ENCODE measurements at regions not wholly inside any gene's neighbourhood (a gene's known extent, or its start where the extent isn't known, plus 50 kb on each side); places are given as distances from the start of the nearest gene placed in this dataset.
"Not testable (repeated sequence)": the region's sequence is repeated elsewhere in the genome, so short reads cannot be mapped to it uniquely, and the experiment has no call there.

DNA sequence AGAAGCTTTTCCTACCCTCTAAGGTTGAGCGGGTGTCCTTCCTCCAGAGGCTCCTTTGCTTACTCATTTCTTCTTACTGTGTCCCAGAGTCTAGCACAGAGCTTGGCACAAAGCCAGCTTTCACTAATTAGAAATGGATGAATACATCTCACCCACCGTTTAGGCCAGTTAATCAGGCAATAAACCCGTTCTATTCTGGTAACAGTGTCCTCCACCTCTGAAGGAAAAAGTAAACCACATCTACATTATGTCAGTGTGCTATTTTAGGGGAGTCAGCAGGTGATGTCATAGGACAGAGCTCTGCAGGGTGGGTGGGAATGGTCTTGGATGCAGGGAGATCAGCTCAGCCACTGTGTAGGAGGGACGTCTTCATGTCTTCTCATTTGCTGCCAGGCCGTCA, 109.2 kb downstream of the OSTF1 start:
- DNase-seq = no peak

DNA sequence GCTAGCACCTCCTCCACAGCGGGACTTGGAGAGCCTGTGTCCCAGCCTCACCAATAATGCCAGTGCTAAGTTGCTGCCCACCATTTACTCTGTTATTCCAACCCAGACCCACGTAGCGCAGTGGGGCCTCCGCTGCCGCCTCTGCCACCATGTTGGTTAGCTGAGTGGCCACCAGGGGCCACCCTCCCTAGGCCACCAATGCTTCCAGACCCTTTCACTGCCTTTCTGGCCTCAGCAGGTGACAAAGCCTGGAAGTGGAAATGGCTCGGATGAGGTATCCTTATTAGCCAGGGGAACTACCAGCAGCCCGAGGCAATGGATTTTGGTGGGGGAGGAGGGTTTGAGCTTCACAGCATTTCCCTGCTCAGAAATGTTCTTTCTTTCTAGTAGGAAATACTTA, 110.1 kb downstream of the OSTF1 start:
- DNase-seq = no peak

DNA sequence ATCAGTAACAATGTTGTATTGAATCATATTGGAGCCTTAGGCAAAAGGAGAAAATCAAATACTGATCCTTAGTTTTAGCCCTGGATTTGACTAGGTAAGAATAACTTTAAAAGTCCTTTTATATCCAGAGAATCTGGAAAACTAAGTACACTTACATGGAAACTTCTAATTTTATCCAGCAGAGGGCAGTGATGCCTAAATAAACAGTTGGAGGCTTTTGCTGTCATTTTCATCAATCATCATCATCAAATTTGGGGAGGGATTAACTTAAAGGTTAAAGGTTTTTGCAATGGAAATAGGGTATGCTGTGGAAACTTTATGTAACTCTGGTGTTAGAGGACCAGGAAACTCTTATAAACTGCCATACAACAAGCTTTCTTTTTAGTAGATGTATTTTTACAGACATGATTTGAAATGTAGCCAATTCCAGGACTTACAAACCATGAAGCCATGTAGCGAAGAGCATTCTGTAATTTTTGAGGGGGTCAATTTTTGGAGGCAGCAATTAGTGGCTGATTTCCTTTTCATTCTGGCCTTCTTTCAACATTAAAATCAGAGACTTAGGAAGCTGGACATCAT, 112.7 kb downstream of the OSTF1 start:
- DNase-seq = peak; percentile 33

DNA sequence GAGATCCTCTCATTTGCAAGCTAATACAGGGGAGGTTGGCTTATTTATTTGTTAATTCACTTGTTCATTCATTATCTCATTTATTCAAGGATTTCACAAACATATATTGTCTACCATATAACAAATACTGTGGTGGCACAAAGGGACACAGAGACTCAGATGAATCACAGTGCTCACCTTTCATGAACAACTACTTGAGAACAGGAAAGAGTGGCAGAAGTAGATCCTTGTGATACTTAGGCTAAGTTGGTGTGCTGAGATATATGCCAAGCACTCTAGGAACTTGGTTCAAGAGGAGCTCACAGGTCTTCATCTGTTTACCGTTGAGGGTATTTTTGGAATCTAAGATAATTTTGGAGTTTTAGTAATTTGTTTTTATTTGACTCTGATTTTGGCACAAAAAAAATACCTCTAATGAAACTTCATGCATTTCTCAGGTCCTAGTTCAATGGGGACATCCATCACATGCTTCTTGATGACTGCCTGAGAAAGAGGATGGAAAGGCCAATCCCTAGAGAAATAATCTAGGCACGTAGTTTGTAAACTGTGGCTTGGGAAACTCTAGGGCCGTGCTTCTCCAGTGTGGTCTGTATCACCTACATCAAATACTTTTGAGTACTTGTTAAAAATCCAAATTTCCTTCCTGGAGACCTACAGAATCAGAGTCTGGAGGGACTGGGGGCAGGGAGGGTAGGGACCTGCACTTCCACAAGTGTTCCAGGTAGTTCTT, 113.3 kb downstream of the OSTF1 start:
- no peak for DNase-seq

DNA sequence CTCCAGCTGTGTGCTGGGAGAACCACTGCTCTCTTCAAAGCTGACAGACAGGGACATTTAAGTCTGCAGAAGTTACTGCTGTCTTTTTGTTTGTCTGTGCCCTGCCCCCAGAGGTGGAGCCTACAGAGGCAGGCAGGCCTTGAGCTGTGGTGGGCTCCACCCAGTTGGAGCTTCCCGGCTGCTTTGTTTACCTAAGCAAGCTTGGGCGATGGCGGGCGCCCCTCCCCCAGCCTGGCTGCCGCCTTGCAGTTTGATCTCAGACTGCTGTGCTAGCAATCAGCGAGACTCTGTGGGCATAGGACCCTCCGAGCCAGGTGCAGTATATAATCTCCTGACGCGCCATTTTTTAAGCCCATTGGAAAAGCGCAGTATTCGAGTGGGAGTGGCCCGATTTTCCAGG, 119.7 kb downstream of the OSTF1 start:
- DNase-seq = not testable (repeated sequence)

DNA sequence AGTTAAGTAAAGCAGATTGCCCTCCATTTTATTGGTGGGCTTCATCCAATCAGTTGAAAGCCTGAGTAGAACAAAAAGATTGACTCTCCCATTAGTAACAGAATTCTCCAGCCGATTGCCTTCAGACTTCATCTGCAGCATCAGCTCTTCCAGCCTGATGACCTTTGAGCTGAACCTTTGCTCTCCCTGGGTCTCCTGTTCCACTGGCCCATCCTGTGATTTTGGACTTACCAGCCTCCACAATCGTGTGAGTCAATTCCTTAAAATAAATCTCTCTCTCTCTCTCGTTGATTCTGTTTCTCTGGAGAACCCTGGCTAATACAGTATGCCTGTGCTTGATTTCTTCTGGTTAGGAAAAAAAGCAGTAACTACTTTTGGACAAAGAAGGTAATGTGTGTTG, 121.9 kb downstream of the OSTF1 start:
- DNase-seq = no peak

DNA sequence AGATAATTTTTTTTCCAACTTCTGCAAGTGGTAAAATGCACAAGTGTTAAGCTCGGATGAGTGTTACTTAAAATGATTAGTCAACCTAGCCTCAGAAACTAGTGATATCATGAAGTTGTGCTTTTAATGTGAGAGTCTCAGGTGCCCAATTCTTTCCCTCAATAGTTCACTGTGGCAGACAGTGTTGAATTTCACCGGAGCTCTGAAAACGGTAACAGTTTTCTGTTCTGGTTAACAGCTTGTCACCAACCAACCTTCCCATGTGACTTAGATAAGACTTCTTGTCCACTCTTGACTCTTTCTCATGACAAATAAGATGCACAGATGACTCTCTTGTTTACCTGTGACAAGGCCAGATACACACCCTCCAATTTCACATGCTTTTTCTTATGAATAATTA, 125.5 kb downstream of the OSTF1 start:
- DNase-seq = no peak

DNA sequence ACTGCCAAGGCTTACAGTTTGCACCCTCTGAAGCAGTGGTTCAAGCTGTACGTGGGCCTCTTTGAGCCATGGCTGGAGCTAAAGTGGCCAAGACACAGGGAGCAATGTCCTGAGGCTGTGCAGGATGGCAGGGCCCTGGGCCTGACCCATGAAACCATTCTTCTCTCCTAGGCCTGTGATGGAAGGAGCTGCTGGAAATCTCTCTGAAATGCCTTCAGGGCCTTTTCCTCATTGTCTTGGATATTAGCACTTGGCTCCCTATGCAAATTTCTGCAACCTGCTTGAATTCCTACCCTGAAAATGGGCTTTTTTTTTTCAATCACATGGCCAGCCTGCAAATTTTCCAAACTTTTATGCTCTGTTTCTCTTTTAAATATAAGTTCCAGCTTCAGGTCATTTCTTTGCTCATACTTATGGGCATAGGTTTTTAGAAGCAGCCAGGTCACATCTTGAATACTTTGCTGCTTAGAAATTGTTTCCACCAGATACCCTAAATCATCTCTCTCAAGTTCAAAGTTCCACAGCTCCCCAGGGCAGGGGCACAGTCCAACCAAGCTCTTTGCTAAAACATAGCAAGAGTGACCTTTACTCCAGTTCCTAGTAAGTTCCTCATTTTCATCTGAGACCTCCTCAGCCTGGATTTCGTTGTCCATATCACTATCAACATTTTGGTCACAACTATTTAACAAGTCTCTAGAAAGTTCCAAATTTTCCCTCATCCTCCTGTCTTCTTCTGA, 138.3 kb downstream of the OSTF1 start:
- no peak for DNase-seq

DNA sequence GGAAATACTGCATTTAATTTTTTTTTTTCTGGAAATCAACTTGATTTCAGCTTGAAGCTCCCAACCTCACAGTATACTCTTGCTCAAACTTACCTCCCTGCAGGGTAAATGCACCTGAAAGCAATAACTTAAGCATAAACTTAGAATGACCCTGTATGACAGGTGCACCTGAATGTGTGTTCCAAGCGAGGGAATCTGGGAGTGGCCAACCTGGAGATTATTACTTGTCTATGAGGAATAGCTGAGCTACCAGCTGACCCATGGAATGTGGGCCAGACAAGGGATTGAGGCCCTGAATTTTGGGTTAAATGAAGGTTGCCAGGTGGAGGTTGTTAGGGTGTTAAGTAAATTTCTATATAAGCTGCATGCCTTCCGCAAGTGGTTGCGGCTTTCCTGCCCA, 140.6 kb downstream of the OSTF1 start:
- no peak for DNase-seq

DNA sequence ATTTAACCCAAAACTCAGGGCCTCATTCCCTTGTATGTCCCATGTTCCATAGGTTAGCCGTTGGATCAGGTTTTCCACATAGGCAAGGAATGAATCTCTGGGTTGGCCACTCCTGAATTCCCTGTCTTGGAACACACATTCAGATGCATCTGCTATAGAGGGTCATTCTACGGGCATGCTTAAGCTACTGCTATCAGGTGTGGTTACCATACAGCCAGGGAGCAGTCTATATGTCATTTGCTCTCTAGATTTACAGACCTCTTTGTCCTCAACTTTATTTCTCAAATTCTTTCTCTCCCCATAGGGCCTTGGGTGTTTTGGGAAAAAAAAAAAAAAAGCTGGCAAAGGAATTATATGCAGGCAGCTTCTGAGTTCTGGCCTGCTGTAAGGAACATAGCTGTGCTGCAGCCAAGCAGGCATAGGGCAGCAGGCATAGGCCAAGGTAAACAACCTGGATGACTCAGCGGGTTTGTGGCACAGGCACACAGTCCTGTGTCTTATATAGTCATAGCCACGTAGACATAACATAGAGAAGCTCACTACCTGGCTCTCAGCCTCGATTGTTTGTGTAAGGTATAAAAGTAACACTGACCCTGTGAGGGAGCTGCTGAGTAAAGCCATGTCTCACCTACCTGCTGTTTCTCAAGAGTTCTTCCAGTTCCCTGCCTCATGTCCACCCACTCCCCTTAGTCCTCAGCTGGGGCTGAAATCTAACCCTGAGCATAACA, 141.5 kb downstream of the OSTF1 start:
- no peak for DNase-seq

DNA sequence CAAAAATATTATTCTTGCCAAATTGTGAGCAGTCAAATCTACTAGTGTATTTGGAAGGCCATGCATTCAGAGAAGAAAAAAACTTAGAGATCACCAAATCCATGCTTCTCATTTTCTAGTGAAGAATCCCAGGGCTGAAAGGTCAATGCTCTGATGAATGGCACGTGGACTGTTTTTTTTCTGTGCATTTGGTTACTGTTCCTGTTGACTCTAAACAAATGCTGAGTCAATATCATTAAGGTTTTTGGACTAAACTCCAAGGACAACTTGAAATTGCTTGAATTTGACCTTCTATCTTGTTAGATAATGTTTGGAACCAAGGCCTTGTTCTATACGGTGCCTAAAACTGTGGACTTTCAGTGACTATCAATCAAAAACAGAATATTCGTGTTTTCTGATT, 142.2 kb downstream of the OSTF1 start:
- DNase-seq = no peak

DNA sequence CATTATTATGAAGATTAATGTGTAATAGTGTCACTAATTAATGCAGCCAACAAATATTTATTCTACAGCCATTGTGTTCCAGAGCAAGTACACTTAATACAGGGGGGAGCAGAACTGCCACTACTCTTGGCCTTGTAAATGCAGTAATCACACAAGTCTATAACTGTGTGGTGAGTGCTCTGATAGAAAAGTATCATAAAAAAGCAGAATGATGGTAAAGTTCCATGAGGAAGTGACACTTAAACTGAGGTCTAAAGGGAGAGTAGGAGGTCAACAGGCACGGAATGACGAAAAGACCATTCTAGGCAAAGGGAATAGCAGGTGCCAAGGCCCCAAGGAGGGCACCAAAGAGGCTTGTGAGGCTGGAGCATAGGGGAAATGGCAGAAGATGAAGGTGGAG, 142.9 kb downstream of the OSTF1 start:
- DNase-seq = no peak

DNA sequence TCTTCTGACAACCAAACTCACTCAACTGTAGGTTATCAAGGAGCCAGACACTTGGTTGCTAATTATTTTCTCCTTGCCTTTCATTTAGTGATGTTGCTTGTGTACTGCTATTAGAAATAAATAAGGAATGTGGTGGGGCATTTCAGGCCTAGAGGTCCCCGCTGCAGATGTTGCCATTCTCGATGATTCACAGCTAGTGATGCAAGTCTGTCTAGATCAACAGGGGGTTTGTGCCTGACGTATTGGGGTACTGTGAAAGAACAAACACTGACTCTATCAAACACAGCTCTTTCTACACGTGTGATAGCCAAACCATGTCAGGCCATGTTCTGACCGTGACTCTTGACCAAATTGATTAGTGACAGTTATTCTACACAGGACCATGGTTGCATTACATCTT, 144.7 kb downstream of the OSTF1 start:
- DNase-seq = no peak

DNA sequence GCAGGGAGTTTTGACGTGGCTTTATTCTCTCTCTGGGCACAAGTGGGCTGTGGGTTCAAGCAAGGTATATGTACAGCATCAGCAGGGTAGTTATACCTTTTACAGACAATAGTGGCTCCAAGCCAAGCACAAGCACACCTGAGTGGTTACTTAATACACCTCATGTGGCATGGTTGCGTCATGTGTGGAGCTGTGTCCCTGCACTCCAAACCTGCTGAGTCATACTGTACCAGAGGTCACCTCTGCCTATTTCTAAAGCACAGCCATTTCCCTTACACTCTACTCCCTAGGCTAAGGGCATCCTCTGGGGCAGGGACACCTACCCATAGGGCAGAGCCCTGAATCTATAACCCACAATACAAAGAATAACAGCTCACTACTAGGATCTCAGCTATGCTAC, 147.3 kb downstream of the OSTF1 start:
- no peak for DNase-seq

DNA sequence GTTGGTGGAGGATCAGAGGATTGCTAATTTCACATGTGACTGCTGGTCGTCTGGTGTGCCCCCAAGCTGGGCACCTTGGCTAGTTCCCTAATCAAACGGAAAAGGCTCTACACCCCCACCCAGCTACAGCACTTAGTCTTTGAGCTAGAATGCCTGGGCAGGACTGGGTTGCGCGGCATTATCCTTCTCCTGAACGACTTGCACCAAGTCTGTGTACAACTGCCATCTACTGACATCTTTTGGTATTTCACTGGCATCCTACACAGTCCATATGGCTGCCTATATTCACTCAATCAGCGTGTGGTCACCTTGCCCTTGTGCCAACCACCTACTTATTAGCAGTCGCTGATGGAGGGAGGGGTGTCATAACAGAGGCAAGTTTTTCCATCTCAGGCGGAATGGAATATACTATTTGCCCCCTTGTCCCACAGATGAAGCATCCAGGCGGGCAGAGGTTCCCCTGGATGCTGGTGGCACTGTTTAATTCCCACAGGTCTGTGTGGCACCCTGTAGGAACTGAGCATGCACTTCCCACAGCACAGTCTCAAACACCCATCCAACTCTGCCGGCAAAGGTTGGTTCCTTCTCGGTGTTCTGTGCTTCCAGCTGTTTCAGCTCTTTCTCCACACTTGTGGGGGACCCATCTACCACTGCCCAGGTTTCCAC, 150.1 kb downstream of the OSTF1 start:
- peak; percentile 38 for DNase-seq

DNA sequence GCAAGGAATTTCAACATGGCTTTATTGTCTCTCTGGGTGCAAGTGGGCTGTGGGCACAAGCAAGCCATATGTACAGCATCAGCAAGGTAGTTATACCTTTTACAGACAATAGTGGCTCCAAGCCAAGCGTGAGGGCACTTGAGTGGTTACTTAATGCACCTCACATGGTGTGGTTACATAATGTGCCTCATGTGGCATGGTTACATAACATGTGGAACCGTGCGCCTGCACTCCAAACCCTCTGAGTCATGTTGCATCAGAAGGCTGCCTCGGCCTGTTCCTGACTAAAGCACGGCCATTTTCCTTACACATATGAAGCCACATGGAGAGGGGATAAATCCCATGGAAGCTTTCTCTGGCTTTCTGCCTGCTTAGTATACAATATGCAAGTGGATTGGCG, 150.9 kb downstream of the OSTF1 start:
- DNase-seq = no peak

DNA sequence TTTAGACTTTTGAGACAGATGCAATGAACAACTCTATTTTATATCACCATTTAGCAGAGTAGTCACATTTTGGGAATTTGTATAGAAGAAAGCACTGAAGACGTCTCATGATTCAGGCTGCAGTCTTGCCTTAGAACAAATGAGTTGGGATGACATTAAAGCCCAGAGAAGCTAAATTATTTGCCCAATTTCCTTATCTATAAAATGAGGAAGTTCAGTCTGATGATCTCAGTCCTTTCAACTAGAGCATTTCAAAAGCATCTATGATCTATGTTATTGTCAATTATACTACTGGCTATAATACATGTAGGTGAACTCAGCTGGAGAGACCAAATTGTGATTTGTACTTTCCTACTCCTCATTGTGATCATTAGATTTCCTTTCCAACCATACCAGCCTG, 154.1 kb downstream of the OSTF1 start:
- no peak for DNase-seq

DNA sequence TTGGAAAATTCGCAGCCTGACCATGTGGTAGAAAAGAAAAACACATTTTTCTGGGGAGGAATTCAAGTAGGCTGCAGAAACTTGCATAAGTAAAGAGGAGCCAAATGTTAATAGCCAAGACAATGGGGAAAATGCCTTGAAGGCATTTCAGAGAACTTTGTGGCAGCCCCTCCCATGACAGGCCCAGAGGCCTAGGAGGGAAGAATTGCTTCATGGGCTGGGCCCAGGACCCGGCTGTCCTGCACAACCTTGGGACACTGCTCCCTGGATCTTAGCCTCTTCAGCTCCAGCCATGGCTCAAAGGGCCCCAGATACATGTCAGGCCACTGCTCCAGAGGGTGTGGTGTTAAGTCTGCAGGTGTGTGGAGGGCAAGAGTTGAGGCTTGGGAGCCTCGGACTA, 158.6 kb downstream of the OSTF1 start:
- no peak for DNase-seq

DNA sequence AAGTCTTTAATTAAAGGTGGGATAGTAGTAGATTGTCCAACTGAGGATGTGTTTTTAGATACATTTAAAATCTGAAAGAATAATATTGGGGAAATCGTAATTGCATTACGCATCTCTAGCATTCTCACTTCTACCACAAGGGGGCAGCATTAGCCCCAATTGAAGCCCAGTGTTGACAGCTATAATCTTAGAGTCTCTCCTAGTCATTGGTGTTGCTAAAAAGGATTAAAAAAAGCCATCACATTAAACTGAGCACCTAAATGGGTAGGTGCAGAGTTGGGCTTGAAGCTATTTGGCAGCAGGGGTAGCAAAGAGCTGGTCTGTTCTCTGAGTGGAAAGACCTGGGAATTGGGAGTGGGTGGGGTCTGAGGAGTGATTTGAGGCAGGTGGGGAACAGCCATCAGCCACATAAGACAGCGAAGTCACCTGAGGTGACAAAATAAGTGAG, 177.2 kb downstream of the OSTF1 start:
- peak; percentile 3 for DNase-seq

DNA sequence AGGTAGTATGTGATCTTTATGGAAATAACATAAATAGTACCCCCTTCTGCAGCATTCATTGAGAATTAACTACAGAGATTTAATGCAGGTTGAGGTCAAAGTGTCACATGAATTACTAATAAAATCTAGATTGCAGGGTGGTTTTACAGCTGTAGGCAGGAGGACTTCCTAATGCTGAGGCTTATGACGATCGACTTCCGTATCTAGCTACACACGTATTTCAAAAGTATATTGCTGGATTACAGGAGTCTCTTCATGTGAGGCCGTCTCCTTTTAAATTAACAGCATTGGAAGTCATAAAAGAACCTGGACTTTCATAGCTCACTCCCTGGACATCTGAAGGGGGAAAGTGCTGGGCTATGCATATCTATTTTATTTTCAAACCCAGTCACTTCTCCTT, 180.9 kb downstream of the OSTF1 start:
- DNase-seq = no peak

DNA sequence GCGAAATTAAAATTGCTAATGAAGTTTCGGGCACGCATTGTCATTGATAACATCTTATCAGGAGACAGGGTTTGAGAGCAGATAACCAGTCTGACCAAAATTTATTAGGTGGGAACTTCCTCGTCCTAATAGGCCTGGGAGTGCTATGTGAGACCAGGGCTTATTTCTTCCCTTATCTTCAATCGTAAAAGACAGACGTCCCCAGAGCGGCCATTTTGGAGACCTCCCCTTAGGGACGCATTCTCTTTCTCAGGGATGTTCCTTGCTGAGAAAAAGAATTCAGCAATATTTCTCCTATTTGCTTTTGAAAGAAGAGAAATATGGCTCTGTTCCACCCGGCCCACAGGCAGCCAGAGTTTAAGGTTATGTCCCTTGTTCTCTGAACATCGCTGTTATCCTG, 184.7 kb downstream of the OSTF1 start:
- not testable (repeated sequence) for DNase-seq

DNA sequence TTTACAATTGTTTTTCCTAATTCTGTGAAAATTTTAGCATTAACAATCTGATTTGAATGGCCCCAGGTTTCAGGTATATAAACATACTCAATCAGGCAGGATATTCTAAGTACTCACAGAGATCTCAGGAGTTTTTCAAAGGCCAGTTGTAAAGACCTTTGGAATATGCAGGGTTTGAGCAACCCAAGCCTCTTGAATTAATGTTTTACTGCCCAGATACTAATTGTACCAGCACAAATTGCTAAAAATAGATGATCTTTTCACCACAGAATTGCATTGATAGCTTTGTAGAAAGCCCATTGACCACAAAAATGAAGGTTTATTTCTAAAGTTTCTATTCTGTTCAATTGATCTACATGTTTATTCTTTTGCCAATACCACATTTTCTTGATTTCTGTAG, 186.5 kb downstream of the OSTF1 start:
- DNase-seq = no peak

DNA sequence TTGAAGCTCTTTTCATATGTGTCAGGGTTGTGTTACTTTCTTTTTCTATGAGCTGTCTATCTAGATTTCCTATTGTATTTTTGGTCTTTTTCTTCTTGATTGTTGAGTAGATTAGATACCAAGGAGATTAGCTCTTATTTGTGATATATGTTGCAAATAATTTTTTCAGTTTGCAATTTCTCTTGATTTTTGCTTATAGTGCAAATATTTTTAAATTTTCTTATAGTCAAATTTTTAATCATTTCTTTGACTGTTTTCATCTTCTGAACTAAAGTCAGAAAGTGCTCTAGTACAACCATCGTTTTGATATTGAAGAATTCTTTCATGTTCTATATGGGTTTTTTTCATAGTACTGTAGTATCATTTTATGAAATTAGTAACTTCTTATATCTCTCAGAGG, 193.7 kb downstream of the OSTF1 start:
- DNase-seq = no peak
